Cardiac muscle cell (in vitro differentiated cells and primary cell): ENCODE measurements at regions not wholly inside any gene's neighbourhood (a gene's known extent, or its start where the extent isn't known, plus 50 kb on each side); places are given as distances from the start of the nearest gene placed in this dataset.

Experiments used
- DNase-seq, 2 donors: peaks; one replicate each; pipeline versions ENCODE4 v3.0.0 to v3.0.0-alpha.2; 2010 to 2017; ENCODE audit warnings: low read depth in 1 of 2, low spot score in 1 of 2
- H3K27ac ChIP-seq: fragments of 200-600 bp; sonication (generic); 2 replicates; pipeline ENCODE4 v1.5.1; 2016
- H3K27me3 ChIP-seq: fragments of 200-600 bp; sonication (generic); 2 replicates; pipeline ENCODE4 v1.6.0; 2016; ENCODE audit warnings: control low read depth
- H3K36me3 ChIP-seq: fragments of 200-600 bp; sonication (generic); 2 replicates; pipeline ENCODE4 v1.5.1; 2016; ENCODE audit warnings: control low read depth
- H3K4me1 ChIP-seq: fragments of 200-600 bp; sonication (generic); 2 replicates; pipeline ENCODE4 v1.8.1; 2017; ENCODE audit warnings: low read depth, mild to moderate bottlenecking, mixed run types
- H3K4me3 ChIP-seq: fragments of 200-600 bp; sonication (generic); 2 replicates; pipeline ENCODE4 v1.5.1; 2016; ENCODE audit warnings: mild to moderate bottlenecking
- H3K9me3 ChIP-seq: fragments of 200-600 bp; sonication (generic); 2 replicates; pipeline ENCODE4 v1.5.1; 2017; ENCODE audit warnings: low read depth, mild to moderate bottlenecking, control low read depth
- TF ChIP-seq, protein P1 (sequence below): IDR thresholded peaks from 2 replicates; pipeline ENCODE4 v1.5.1; 2012; ENCODE audit warnings: low read depth, mild to moderate bottlenecking, low read length

DNA sequence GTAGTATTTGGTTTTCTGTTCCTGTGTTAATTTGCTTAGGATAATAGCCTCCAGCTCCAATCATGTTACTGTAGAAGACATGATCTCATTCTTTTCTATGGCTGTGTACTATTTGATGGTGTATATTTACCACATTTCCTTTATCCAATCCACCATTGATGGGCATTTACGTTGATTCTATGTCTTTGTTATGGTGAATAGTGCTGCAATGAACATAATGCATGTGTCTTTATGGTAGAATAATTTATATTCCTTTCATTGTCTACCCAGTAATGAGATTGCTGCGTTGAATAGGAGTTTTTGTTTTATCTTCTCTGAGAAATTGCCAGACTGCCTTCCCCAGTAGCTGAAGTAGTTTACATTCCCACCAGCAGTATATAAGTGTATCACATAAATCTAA lies 538.8 kb downstream of the LRRIQ3 start:
- H3K4me1 ChIP-seq: no peaks in the 10 kb centered on the region
- DNase-seq: no peak
- H3K36me3 ChIP-seq: no peaks in the 10 kb centered on the region
- no peaks in the 10 kb centered on the region for H3K9me3 ChIP-seq
- TF ChIP-seq, protein P1, sequence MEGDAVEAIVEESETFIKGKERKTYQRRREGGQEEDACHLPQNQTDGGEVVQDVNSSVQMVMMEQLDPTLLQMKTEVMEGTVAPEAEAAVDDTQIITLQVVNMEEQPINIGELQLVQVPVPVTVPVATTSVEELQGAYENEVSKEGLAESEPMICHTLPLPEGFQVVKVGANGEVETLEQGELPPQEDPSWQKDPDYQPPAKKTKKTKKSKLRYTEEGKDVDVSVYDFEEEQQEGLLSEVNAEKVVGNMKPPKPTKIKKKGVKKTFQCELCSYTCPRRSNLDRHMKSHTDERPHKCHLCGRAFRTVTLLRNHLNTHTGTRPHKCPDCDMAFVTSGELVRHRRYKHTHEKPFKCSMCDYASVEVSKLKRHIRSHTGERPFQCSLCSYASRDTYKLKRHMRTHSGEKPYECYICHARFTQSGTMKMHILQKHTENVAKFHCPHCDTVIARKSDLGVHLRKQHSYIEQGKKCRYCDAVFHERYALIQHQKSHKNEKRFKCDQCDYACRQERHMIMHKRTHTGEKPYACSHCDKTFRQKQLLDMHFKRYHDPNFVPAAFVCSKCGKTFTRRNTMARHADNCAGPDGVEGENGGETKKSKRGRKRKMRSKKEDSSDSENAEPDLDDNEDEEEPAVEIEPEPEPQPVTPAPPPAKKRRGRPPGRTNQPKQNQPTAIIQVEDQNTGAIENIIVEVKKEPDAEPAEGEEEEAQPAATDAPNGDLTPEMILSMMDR: no peak
- H3K4me3 ChIP-seq: no peak overlapping the region
- no peak overlapping the region for H3K27ac ChIP-seq
- H3K27me3 ChIP-seq: no peaks in the 10 kb centered on the region

DNA sequence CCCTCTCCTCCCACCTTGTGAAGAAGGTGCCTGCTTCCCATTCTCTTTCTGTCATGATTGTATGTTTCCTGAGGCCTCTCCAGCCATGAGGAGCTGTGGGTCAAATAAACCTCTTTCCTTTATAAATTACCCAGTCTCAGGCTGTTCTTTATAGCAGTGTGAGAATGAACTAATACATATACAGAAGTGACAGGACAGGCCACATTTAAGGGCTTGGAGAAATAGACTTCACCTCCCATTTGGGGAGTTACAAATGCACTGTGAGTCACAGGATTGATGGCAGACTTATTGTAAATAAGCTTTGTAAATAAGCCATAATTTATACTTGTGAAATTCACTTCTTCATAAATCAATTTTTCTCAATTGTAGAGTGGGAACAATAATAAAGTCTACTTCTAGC lies 543.3 kb downstream of the LRRIQ3 start:
- Histone ChIP-seq H3K36me3 (no peaks in the 10 kb centered on the region), H3K4me1 (no peaks in the 10 kb centered on the region), H3K9me3 (no peaks in the 10 kb centered on the region), H3K4me3 (no peak overlapping the region), H3K27me3 (no peaks in the 10 kb centered on the region), H3K27ac (no peak overlapping the region)
- DNase-seq: no peak
- TF ChIP-seq, protein P1: no peak

DNA sequence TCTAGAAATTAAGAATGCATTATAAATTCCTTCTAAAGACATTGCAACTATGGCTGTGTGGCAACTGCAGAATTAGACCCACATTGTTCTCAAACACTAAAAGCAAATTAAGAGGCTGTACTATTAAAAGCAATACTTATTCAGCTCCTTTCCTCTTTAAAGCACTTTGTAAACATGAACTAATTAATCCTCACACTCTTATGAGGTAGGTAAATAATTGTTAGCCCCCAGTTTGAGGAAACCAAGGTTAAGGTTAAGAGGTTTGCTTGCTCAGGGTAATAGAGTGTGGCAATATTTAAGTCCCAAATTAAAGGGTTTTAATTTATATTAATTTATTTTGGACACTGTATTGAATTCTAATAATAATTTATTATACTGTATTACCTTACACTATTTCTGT lies 553.8 kb downstream of the LRRIQ3 start:
- no peaks in the 10 kb centered on the region for H3K36me3 ChIP-seq
- H3K27ac ChIP-seq: no peak overlapping the region
- H3K27me3 ChIP-seq: no peaks in the 10 kb centered on the region
- DNase-seq: no peak
- no peaks in the 10 kb centered on the region for H3K4me1 ChIP-seq
- TF ChIP-seq, protein P1: no peak
- no peaks in the 10 kb centered on the region for H3K9me3 ChIP-seq
- H3K4me3 ChIP-seq: no peak overlapping the region

DNA sequence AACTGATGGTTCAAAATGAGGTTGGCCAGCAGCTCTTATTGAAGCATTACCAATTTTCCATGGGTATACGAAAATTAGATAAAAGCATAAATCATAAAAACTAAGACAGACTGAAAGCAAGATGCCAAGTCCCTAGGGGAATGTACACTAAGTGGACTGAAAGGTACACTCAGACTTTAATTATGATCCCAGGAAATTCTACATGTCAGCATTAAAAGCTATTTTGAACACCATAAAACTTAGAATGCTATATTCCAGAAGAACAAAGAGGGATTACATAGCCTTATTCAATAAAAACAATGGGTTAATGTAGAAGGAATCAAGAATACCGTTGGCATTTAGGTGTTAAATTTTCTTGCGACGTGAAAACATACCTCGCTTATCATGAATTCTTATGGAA lies 558.5 kb downstream of the LRRIQ3 start:
- no peaks in the 10 kb centered on the region for H3K4me1 ChIP-seq
- no peaks in the 10 kb centered on the region for H3K36me3 ChIP-seq
- DNase-seq: no peak
- no peaks in the 10 kb centered on the region for H3K9me3 ChIP-seq
- H3K4me3 ChIP-seq: no peak overlapping the region
- TF ChIP-seq, protein P1: no peak
- H3K27me3 ChIP-seq: no peaks in the 10 kb centered on the region
- H3K27ac ChIP-seq: no peak overlapping the region

DNA sequence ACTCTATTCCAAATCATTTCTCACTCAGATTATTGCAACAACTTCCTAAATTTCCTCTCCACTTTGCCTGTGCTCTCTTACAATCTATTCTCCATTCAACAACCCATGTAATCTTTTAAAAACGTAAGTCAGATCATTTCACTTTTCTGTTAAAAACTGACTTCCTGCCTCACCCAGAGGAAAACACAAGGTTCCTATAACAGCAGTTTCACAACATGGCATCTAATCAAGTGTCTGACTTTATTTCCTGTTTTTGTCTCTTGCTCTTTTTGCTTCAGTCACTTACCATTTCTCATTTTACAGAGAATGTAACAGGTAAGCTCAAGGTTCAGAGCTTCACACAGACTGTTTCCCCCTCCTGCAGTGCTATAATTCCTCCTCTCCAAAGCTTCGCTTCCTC lies 560.7 kb downstream of the LRRIQ3 start:
- TF ChIP-seq, protein P1: no peak
- no peaks in the 10 kb centered on the region for H3K36me3 ChIP-seq

DNA sequence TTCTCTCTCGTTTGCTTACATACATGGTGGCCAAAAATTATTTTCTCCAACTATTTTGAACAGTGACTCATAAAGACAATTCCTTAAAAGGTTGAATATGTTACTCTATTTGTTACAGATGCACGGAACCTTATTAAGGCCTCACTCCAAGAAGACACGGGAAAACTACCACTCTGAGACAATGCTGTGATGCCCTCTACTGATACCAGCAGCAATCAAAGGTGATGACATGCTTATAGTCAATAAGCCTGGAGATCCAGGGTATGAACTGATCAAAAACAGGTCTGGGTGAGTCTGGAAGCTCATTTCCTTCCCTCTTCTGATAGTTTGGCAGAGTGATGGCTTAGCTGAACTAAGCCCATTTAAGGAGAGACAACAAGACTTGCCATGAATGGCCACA lies 563.0 kb downstream of the LRRIQ3 start:
- Histone ChIP-seq H3K27ac (no peak overlapping the region), H3K4me3 (no peak overlapping the region), H3K9me3 (no peaks in the 10 kb centered on the region), H3K36me3 (no peaks in the 10 kb centered on the region), H3K27me3 (no peaks in the 10 kb centered on the region), H3K4me1 (no peaks in the 10 kb centered on the region)
- no peak for DNase-seq
- TF ChIP-seq, protein P1: no peak

More for the DNA sequence above, 560.7 kb downstream of the LRRIQ3 start:
- no peaks in the 10 kb centered on the region for H3K9me3 ChIP-seq
- no peak overlapping the region for H3K27ac ChIP-seq
- H3K4me1 ChIP-seq: no peaks in the 10 kb centered on the region
- H3K27me3 ChIP-seq: no peaks in the 10 kb centered on the region
- no peak for DNase-seq
- H3K4me3 ChIP-seq: no peak overlapping the region
